ENCODE measurements at regions not wholly inside any gene's neighbourhood (a gene's known extent, or its start where the extent isn't known, plus 50 kb on each side); places are given as distances from the start of the nearest gene placed in this dataset.

GRCh38 chr2:195596840-195597239 lies 60.2 kb upstream of the SLC39A10 start:
- no peak for FAIRE-seq
- no peak for DNase-seq (ENCODE audit: insufficient read length, low spot score)
- TF ChIP-seq, protein P1, sequence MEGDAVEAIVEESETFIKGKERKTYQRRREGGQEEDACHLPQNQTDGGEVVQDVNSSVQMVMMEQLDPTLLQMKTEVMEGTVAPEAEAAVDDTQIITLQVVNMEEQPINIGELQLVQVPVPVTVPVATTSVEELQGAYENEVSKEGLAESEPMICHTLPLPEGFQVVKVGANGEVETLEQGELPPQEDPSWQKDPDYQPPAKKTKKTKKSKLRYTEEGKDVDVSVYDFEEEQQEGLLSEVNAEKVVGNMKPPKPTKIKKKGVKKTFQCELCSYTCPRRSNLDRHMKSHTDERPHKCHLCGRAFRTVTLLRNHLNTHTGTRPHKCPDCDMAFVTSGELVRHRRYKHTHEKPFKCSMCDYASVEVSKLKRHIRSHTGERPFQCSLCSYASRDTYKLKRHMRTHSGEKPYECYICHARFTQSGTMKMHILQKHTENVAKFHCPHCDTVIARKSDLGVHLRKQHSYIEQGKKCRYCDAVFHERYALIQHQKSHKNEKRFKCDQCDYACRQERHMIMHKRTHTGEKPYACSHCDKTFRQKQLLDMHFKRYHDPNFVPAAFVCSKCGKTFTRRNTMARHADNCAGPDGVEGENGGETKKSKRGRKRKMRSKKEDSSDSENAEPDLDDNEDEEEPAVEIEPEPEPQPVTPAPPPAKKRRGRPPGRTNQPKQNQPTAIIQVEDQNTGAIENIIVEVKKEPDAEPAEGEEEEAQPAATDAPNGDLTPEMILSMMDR (IDR thresholded peaks at IDR 0.05; ENCODE audit: insufficient read depth, missing control alignments): no peak

- FAIRE-seq (no peak), DNase-seq (ENCODE audit: insufficient read length, low spot score) (no peak)
- TF ChIP-seq, protein P1 (IDR thresholded peaks at IDR 0.05; ENCODE audit: insufficient read depth, missing control alignments): no peak
Observed at GRCh38 chr2:195595825-195596224, 61.2 kb upstream of the SLC39A10 start.

GRCh38 chr2:195594919-195595694 lies 61.9 kb upstream of the SLC39A10 start:
- TF ChIP-seq, protein P1 (IDR thresholded peaks at IDR 0.05; ENCODE audit: insufficient read depth, missing control alignments): no peak
- no peak for FAIRE-seq
- DNase-seq (ENCODE audit: insufficient read length, low spot score): no peak

- no peak for DNase-seq (ENCODE audit: insufficient read length, low spot score)
- FAIRE-seq: no peak
- TF ChIP-seq, protein P1 (IDR thresholded peaks at IDR 0.05; ENCODE audit: insufficient read depth, missing control alignments): no peak
Observed at GRCh38 chr2:195594248-195594647, 62.8 kb upstream of the SLC39A10 start.

- FAIRE-seq (no peak), DNase-seq (ENCODE audit: insufficient read length, low spot score) (no peak)
- TF ChIP-seq, protein P1 (IDR thresholded peaks at IDR 0.05; ENCODE audit: insufficient read depth, missing control alignments): no peak
Observed at GRCh38 chr2:195592105-195592504, 64.9 kb upstream of the SLC39A10 start.

- TF ChIP-seq, protein P1 (IDR thresholded peaks at IDR 0.05; ENCODE audit: insufficient read depth, missing control alignments): no peak
- FAIRE-seq (no peak), DNase-seq (ENCODE audit: insufficient read length, low spot score) (no peak)
Observed at GRCh38 chr2:195590861-195591205, 66.2 kb upstream of the SLC39A10 start.

- TF ChIP-seq, protein P1 (IDR thresholded peaks at IDR 0.05; ENCODE audit: insufficient read depth, missing control alignments): no peak
- FAIRE-seq: no peak
- no peak for DNase-seq (ENCODE audit: insufficient read length, low spot score)
Observed at GRCh38 chr2:195590199-195590860, 66.7 kb upstream of the SLC39A10 start.

Measured in D721Med (cell line).